Lung (tissue), 11 donors: ENCODE measurements at regions not wholly inside any gene's neighbourhood (a gene's known extent, or its start where the extent isn't known, plus 50 kb on each side); places are given as distances from the start of the nearest gene placed in this dataset.

Experiments used
- ATAC-seq: fragments of 200-7000 bp; cut with Tn5 transposase; one replicate; pipeline ENCODE4 v1.9.1; 2020; ENCODE audit warnings: moderate number of reproducible peaks; ENCODE audit not compliant: insufficient read depth, low FRiP score
- DNase-seq, 3 donors: peaks; one replicate each; pipeline ENCODE4 v3.0.0-alpha.2; 2013 to 2017
- H3K27ac ChIP-seq, 2 donors: one replicate each; pipeline ENCODE4 v1.5.1; 2013; ENCODE audit warnings: mild to moderate bottlenecking in 2 of 2, moderate library complexity in 2 of 2, control low read depth in 1 of 2, inconsistent platforms in 1 of 2, low read depth in 1 of 2, low read length in 1 of 2
- H3K27me3 ChIP-seq, 3 donors: one replicate each; pipeline ENCODE4 v1.5.1; 2013; ENCODE audit warnings: low read length in 2 of 3; ENCODE audit not compliant: control insufficient read depth in 3 of 3, insufficient read depth in 3 of 3
- H3K36me3 ChIP-seq, 4 donors: one replicate each; pipeline ENCODE4 v1.5.1; 2013; ENCODE audit warnings: low read length in 4 of 4, mild to moderate bottlenecking in 1 of 4, moderate library complexity in 1 of 4; ENCODE audit not compliant: control insufficient read depth in 4 of 4, insufficient read depth in 4 of 4
- H3K4me1 ChIP-seq, 5 donors: one replicate each; pipeline ENCODE4 v1.5.1; 2013; ENCODE audit warnings: low read length in 5 of 5, mild to moderate bottlenecking in 2 of 5, moderate library complexity in 1 of 5; ENCODE audit not compliant: control insufficient read depth in 5 of 5, insufficient read depth in 5 of 5
- H3K4me3 ChIP-seq: one replicate; pipeline ENCODE4 v1.5.1; 2013; ENCODE audit warnings: mild to moderate bottlenecking, control low read depth, moderate library complexity
- H3K9ac ChIP-seq, 2 donors: one replicate each; pipeline ENCODE4 v1.5.1; 2013; ENCODE audit warnings: low read length in 2 of 2, control low read depth in 1 of 2; ENCODE audit not compliant: insufficient read depth in 1 of 2
- H3K9me3 ChIP-seq, 4 donors: one replicate each; pipeline ENCODE4 v1.5.1; 2013; ENCODE audit warnings: low read length in 3 of 4, mild to moderate bottlenecking in 1 of 4, moderate library complexity in 1 of 4; ENCODE audit not compliant: control insufficient read depth in 4 of 4, insufficient read depth in 3 of 4
- CTCF ChIP-seq: IDR thresholded peaks from 2 replicates; pipeline ENCODE4 v1.5.1; 2012; ENCODE audit warnings: mild to moderate bottlenecking; ENCODE audit errors: control extremely low read depth, extremely low read depth
- WGBS, 2 donors: extraction: QIAGEN DNeasy Blood & Tissue Kit; methylation state at CpG; one replicate each; pipeline ENCODE4 v1.1.7; 2013; 5-methylcytosine and 5-hydroxymethylcytosine counted together
- donor health status: control.
- donor health status: control.
- donor health status: Bipolar disorder and iron deficiency.
- donor health status: healthy.
- donor health status: DM: yes; HTN: yes; CAD: no.

GRCh38 chr3:124119056-124119716, 127.3 kb upstream of the ROPN1 start:
- WGBS, 2 donors: 81 to 83% methylated on average over 4 of the region's 4 CpGs
- DNase-seq: no peak
- H3K4me1 ChIP-seq: peaks cover 0 to 21% (median 10%) of the 10 kb centered on the region in 5 donors
- no peak overlapping the region for H3K27ac ChIP-seq
- H3K36me3 ChIP-seq: no peaks in the 10 kb centered on the region
- H3K27me3 ChIP-seq: no peaks in the 10 kb centered on the region
- H3K9me3 ChIP-seq: no peaks in the 10 kb centered on the region
- H3K9ac ChIP-seq: no peak overlapping the region
- TF ChIP-seq CTCF: no peak
- no peak for ATAC-seq
- no peak overlapping the region for H3K4me3 ChIP-seq

- no peaks in the 10 kb centered on the region for H3K9me3 ChIP-seq
- no peak overlapping the region for H3K9ac ChIP-seq
- H3K4me3 ChIP-seq: no peak overlapping the region
- H3K36me3 ChIP-seq: no peaks in the 10 kb centered on the region
- no peak for TF ChIP-seq CTCF
- no peak for ATAC-seq
- 82 to 90% methylated on average over 1 of the region's 1 CpG for WGBS, 2 donors
- H3K27ac ChIP-seq: no peak overlapping the region
- H3K4me1 ChIP-seq: peaks cover 0 to 17% (median 7%) of the 10 kb centered on the region in 5 donors
- H3K27me3 ChIP-seq: no peaks in the 10 kb centered on the region
- no peak for DNase-seq
Observed at GRCh38 chr3:124121379-124122312, 129.7 kb upstream of the ROPN1 start.

- peaks cover 0 to 2% (median 0%) of the 10 kb centered on the region in 4 donors for H3K9me3 ChIP-seq
- no peak for TF ChIP-seq CTCF
- no peak overlapping the region for H3K9ac ChIP-seq
- ATAC-seq (no peak), DNase-seq (no peak)
- no peaks in the 10 kb centered on the region for H3K36me3 ChIP-seq
- WGBS, 2 donors: 69 to 78% methylated on average over 1 of the region's 1 CpG
- H3K4me3 ChIP-seq: no peak overlapping the region
- no peaks in the 10 kb centered on the region for H3K27me3 ChIP-seq
- H3K4me1 ChIP-seq: peaks cover 0 to 7% (median 0%) of the 10 kb centered on the region in 5 donors
- H3K27ac ChIP-seq: no peak overlapping the region
Observed at GRCh38 chr3:124125315-124125714, 133.4 kb upstream of the ROPN1 start.
